ENCODE measurements at regions not wholly inside any gene's neighbourhood (a gene's known extent, or its start where the extent isn't known, plus 50 kb on each side); places are given as distances from the start of the nearest gene placed in this dataset.
"Not testable (repeated sequence)": the region's sequence is repeated elsewhere in the genome, so short reads cannot be mapped to it uniquely, and the experiment has no call there.

GRCh38 chr12:76943008-76943407, 64.2 kb upstream of the CSRP2 start:
- H3K27ac ChIP-seq (ENCODE audit: low read depth, low read length): no peak overlapping the region
- H3K4me1 ChIP-seq (ENCODE audit: control insufficient read depth, insufficient read depth, low read length): no peaks in the 10 kb centered on the region
- no peaks in the 10 kb centered on the region for H3K9me3 ChIP-seq (ENCODE audit: control insufficient read depth, insufficient read depth, low read depth, low read length)
- no peak overlapping the region for H3K9ac ChIP-seq (ENCODE audit: low read length)
- H3K4me3 ChIP-seq (ENCODE audit: low read depth, low read length): no peak overlapping the region
- no peaks in the 10 kb centered on the region for H3K27me3 ChIP-seq (ENCODE audit: control insufficient read depth, insufficient read depth, low read length)
- H3K36me3 ChIP-seq (ENCODE audit: control insufficient read depth, insufficient read depth, low read length): no peaks in the 10 kb centered on the region

DNA sequence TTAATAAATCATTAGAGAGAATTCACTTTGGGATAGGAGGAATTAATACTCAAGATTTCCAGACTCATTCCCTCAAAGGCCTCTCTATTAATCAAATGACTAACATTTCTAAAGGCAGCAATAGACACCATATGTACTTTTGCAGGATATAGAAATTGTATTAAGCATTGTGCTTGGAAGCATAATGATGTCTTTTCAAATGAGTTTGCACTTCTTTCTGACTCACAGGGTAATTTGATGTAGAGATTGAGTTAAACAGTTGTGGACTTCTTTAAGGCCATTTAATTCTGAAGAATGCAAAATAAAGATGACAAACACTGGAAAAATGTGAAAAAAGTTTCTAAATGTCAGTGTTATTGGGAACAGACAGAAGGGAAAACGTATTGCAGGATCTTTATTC, 63.4 kb upstream of the CSRP2 start:
- H3K27me3 ChIP-seq (ENCODE audit: control insufficient read depth, insufficient read depth, low read length): no peaks in the 10 kb centered on the region
- H3K4me3 ChIP-seq (ENCODE audit: low read depth, low read length): no peak overlapping the region
- no peak overlapping the region for H3K9ac ChIP-seq (ENCODE audit: low read length)
- no peaks in the 10 kb centered on the region for H3K9me3 ChIP-seq (ENCODE audit: control insufficient read depth, insufficient read depth, low read depth, low read length)
- no peak overlapping the region for H3K27ac ChIP-seq (ENCODE audit: low read depth, low read length)
- no peaks in the 10 kb centered on the region for H3K4me1 ChIP-seq (ENCODE audit: control insufficient read depth, insufficient read depth, low read length)
- no peaks in the 10 kb centered on the region for H3K36me3 ChIP-seq (ENCODE audit: control insufficient read depth, insufficient read depth, low read length)

DNA sequence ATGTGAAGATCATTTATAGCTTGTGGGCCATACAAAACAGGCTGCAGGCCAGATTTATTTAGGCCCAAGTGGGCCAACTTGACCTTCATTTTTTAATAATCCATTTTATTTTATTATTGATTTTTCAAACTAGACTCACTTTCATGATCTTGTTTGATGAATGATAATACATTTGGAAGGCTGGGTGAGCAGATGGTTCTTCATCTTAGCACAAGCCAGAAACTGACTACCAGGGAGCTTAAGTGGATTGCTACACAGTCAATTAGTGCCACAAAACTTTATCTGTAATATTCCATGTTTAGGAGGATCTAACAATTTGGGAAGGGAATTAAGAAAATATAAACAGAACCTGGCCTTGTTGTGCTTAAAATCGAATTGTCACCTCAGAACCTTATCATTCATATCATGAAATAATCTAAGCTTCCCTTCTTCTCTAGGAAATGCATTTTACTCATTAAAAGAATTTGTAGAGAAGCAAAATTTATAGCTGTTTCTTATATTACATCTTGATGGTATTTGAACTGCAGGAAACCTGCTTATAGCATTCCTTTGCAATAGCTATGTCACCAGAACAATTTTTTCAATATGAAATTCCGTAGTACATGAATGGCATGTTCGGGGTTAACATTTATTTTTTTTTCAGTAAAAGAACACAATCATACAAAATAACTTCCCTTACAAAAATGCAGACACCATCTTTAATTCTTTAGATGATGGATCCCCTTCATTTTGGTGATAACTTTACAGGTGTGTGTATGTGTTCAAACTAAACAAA, 62.0 kb upstream of the CSRP2 start:
- no peaks in the 10 kb centered on the region for H3K9me3 ChIP-seq (ENCODE audit: control insufficient read depth, insufficient read depth, low read depth, low read length)
- no peak overlapping the region for H3K27ac ChIP-seq (ENCODE audit: low read depth, low read length)
- no peaks in the 10 kb centered on the region for H3K27me3 ChIP-seq (ENCODE audit: control insufficient read depth, insufficient read depth, low read length)
- no peaks in the 10 kb centered on the region for H3K36me3 ChIP-seq (ENCODE audit: control insufficient read depth, insufficient read depth, low read length)
- no peaks in the 10 kb centered on the region for H3K4me1 ChIP-seq (ENCODE audit: control insufficient read depth, insufficient read depth, low read length)
- no peak overlapping the region for H3K4me3 ChIP-seq (ENCODE audit: low read depth, low read length)
- H3K9ac ChIP-seq (ENCODE audit: low read length): no peak overlapping the region

DNA sequence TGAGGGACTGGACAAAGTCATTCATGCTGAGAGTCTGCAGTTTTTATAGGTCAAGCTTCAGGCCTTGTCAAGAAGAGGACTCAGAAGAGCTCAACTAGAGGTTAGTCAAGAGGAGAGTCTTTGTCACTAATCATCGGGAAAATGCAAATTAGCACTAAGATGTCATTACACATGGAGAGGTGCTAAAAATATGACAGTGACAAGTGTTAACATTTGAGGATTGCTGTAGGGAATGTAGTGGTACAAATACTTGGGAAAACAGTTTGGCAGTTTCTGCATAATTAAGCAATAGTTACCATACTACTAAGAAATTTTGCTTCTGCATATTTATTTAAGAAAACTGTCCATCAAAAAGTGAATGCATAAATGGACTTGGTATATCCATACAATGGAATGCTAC, 60.9 kb upstream of the CSRP2 start:
- Histone ChIP-seq H3K9me3 (ENCODE audit: control insufficient read depth, insufficient read depth, low read depth, low read length) (no peaks in the 10 kb centered on the region), H3K4me1 (ENCODE audit: control insufficient read depth, insufficient read depth, low read length) (no peaks in the 10 kb centered on the region), H3K4me3 (ENCODE audit: low read depth, low read length) (no peak overlapping the region), H3K9ac (ENCODE audit: low read length) (no peak overlapping the region), H3K27ac (ENCODE audit: low read depth, low read length) (no peak overlapping the region), H3K36me3 (ENCODE audit: control insufficient read depth, insufficient read depth, low read length) (no peaks in the 10 kb centered on the region), H3K27me3 (ENCODE audit: control insufficient read depth, insufficient read depth, low read length) (no peaks in the 10 kb centered on the region)

DNA sequence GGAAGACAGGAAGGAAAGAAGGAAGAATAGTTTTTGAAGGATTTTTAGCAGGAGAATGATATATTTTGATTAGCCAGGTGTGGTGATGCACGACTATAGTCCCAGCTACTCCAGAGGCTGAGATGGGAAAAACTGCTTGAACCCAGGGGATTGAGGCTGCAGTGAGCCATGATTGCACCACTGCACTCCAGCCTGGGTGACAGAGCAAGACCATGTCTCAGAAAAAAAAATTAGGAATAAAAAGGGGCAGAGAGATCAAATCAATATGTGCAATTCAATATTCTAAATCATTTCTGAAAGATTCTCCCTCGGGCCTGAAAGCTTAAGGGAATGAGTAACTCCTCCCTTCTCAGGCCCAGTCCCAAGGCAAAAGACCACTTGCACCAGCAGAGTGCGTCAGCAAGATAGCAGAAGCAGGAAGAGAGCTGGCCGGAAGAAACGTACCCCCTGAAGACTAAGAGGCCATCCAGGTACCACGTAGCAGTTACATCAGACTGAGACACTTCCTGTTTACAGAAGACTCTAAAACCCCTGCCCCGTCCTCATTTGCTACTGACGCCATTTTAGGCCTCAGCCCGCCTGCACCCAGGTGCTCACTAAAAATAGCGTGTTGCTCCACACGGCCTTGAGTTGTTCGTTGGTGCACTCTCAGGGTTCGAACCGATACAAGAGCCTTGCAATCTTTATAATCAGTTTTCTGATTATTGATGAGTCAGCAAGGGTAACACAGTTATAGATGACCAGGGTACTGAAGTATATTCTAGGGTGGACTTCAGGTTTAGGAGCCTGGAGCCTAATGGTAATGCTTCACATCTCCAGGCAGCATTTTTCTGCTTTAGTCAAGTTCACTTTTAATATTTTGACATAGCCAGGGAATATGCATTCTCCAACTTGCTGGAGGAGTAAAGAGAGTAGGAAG, 57.7 kb upstream of the CSRP2 start:
- Histone ChIP-seq H3K4me3 (ENCODE audit: low read depth, low read length) (no peak overlapping the region), H3K27ac (ENCODE audit: low read depth, low read length) (no peak overlapping the region), H3K4me1 (ENCODE audit: control insufficient read depth, insufficient read depth, low read length) (no peaks in the 10 kb centered on the region), H3K9me3 (ENCODE audit: control insufficient read depth, insufficient read depth, low read depth, low read length) (no peaks in the 10 kb centered on the region), H3K9ac (ENCODE audit: low read length) (no peak overlapping the region), H3K27me3 (ENCODE audit: control insufficient read depth, insufficient read depth, low read length) (no peaks in the 10 kb centered on the region), H3K36me3 (ENCODE audit: control insufficient read depth, insufficient read depth, low read length) (no peaks in the 10 kb centered on the region)

DNA sequence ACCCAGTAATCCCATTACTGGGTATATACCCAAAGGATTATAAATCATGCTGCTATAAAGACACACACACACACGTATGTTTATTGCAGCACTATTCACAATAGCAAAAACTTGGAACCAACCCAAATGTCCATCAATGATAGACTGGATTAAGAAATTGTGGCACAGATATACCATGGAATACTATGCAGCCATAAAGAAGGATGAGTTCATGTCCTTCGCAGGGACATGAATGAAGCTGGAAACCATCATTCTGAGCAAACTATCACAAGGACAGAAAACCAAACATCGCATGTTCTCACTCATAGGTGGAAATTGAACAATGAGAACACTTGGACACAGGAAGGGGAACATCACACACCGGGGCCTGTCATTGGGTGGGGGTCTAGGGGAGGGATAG, 54.6 kb upstream of the CSRP2 start:
- not testable (repeated sequence) for H3K4me1 ChIP-seq (ENCODE audit: control insufficient read depth, insufficient read depth, low read length); H3K9ac ChIP-seq (ENCODE audit: low read length); H3K4me3 ChIP-seq (ENCODE audit: low read depth, low read length); H3K27me3 ChIP-seq (ENCODE audit: control insufficient read depth, insufficient read depth, low read length); H3K27ac ChIP-seq (ENCODE audit: low read depth, low read length); H3K9me3 ChIP-seq (ENCODE audit: control insufficient read depth, insufficient read depth, low read depth, low read length); H3K36me3 ChIP-seq (ENCODE audit: control insufficient read depth, insufficient read depth, low read length)

DNA sequence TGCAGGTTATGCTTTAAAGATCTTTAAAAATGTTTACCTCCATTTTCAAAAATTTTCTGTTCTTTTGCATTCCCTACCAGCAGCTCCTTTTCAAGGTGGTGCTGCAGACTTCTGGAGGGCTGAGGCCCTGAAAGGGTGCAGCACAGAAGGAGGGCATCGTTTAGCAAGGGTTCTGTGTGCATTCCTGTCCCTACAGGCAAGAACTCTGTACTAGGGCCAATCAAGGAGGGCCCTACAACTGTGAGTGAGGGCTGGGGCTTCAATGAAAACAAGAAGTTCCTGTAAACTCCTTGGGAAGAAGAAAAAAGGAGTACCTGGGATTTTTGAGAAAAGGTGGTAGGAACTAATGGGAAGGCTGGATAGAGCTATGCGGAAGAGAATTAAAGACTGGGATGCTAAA, 50.7 kb upstream of the CSRP2 start:
- Histone ChIP-seq H3K9ac (ENCODE audit: low read length) (no peak overlapping the region), H3K27ac (ENCODE audit: low read depth, low read length) (no peak overlapping the region)

More for the DNA sequence above, 50.7 kb upstream of the CSRP2 start:
- Histone ChIP-seq H3K4me3 (ENCODE audit: low read depth, low read length) (no peak overlapping the region), H3K27me3 (ENCODE audit: control insufficient read depth, insufficient read depth, low read length) (no peaks in the 10 kb centered on the region), H3K36me3 (ENCODE audit: control insufficient read depth, insufficient read depth, low read length) (no peaks in the 10 kb centered on the region), H3K4me1 (ENCODE audit: control insufficient read depth, insufficient read depth, low read length) (no peaks in the 10 kb centered on the region), H3K9me3 (ENCODE audit: control insufficient read depth, insufficient read depth, low read depth, low read length) (no peaks in the 10 kb centered on the region)

Data from HUES6 (cell line).